GM21737 (cell line): ENCODE measurements at regions not wholly inside any gene's neighbourhood (a gene's known extent, or its start where the extent isn't known, plus 50 kb on each side); places are given as distances from the start of the nearest gene placed in this dataset.

Experiments used
- ATAC-seq: cut with Tn5 transposase; IDR thresholded peaks from one replicate; pipeline ENCODE4 v1.9.1; 2021; ENCODE audit warnings: mild to moderate bottlenecking, moderate library complexity; ENCODE audit not compliant: unreplicated experiment

- no peak for ATAC-seq
Observed at GRCh38 chr17:79235808-79236207, 161.2 kb downstream of the ENGASE start.

GRCh38 chr17:79233916-79234551, 159.4 kb downstream of the ENGASE start:
- no peak for ATAC-seq

GRCh38 chr17:79232957-79233356, 158.3 kb downstream of the ENGASE start:
- ATAC-seq, result no peak

GRCh38 chr17:79231766-79232287, 157.2 kb downstream of the ENGASE start:
- no peak for ATAC-seq

GRCh38 chr17:79230576-79230975, 156.0 kb downstream of the ENGASE start:
- ATAC-seq, result no peak

GRCh38 chr17:79226037-79226436, 151.4 kb downstream of the ENGASE start:
- no peak for ATAC-seq

GRCh38 chr17:79224903-79225302, 150.3 kb downstream of the ENGASE start:
- no peak for ATAC-seq

GRCh38 chr17:79224476-79224875, 149.9 kb downstream of the ENGASE start:
- no peak for ATAC-seq

GRCh38 chr17:79223953-79224352, 149.3 kb downstream of the ENGASE start:
- no peak for ATAC-seq

- no peak for ATAC-seq
Observed at GRCh38 chr17:79223471-79223870, 148.8 kb downstream of the ENGASE start.

- ATAC-seq, result no peak
Observed at GRCh38 chr17:79221597-79221996, 147.0 kb downstream of the ENGASE start.

GRCh38 chr17:79220713-79221291, 146.2 kb downstream of the ENGASE start:
- ATAC-seq, result no peak

GRCh38 chr17:79220201-79220712, 145.6 kb downstream of the ENGASE start:
- ATAC-seq, result no peak

- ATAC-seq, result no peak
Observed at GRCh38 chr17:79219208-79219935, 144.7 kb downstream of the ENGASE start.

GRCh38 chr17:79218825-79219200, 144.2 kb downstream of the ENGASE start:
- no peak for ATAC-seq

- ATAC-seq, result no peak
Observed at GRCh38 chr17:79218175-79218824, 143.7 kb downstream of the ENGASE start.

GRCh38 chr17:79217473-79218135, 143.0 kb downstream of the ENGASE start:
- no peak for ATAC-seq

- no peak for ATAC-seq
Observed at GRCh38 chr17:79216826-79217225, 142.2 kb downstream of the ENGASE start.

GRCh38 chr17:79216391-79216790, 141.8 kb downstream of the ENGASE start:
- ATAC-seq, result no peak

- no peak for ATAC-seq
Observed at GRCh38 chr17:79215631-79216030, 141.0 kb downstream of the ENGASE start.
